ENCODE measurements at regions not wholly inside any gene's neighbourhood (a gene's known extent, or its start where the extent isn't known, plus 50 kb on each side); places are given as distances from the start of the nearest gene placed in this dataset.

GRCh38 chr1:199279872-199280645 lies 641.2 kb downstream of the PTPRC start:
- no peak for TF ChIP-seq POLR2AphosphoS5 (IDR thresholded peaks at IDR 0.05; ENCODE audit: low read depth)
- no peak for TF ChIP-seq CTCF (IDR thresholded peaks at IDR 0.05; ENCODE audit: insufficient read depth, low read length)
- TF ChIP-seq REST (IDR thresholded peaks at IDR 0.05; ENCODE audit: insufficient replicate concordance, low read depth), result no peak
- TF ChIP-seq GABPA (IDR thresholded peaks at IDR 0.05; ENCODE audit: low read depth), result no peak

All from HL-60 (cell line).